HG02970 (cell line): ENCODE measurements at regions not wholly inside any gene's neighbourhood (a gene's known extent, or its start where the extent isn't known, plus 50 kb on each side); places are given as distances from the start of the nearest gene placed in this dataset.

ENCODE experiments used
- ATAC-seq: cut with Tn5 transposase; IDR thresholded peaks from one replicate; pipeline ENCODE4 v1.9.1; 2021; ENCODE audit warnings: mild to moderate bottlenecking, moderate library complexity, moderate number of reproducible peaks; ENCODE audit not compliant: unreplicated experiment, low FRiP score

DNA sequence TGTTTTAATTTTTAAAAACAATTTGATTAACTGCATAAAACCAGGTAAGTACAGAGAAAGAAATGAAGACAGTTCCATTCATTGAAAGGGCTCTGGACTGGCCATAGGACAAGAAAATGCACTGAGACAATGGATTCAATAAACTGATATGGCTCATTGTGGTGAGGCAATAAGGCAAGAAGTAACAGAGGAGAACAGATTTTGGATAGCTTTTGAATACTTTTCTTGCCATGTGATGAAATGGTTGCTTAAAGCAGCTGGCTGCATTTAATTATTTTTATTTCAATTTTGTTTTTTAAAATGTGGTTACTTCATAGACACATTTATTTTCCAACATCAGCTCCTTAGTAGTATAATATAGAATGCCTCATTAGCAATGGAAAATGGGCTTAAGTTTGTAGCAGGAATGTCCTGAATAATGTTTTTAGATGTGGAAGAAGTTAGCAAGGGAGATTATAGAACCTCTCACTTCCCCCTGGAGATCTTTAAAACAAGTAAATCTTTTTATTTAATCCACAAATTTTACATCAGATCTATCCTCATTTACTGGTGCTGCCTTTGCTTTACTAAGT, 646.9 kb upstream of the ZEB2 start:
- no peak for ATAC-seq

DNA sequence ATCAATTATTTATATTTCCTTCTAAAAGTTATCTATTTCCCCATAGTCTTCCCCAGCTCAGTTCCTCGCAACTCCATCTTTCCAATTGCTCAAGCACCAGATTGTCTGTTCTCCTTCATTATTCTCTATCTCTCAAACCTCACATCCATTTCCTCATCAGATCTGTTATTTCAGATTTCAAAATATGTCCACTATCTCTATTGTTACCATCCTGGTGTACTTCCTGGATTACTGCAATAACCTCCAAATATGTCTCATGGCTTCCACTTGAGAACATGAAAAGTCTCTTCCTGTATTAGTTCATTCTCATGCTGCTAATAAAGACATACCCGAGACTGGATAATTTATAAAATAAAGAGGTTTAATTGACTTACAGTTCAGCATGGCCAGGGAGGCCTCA, 641.7 kb upstream of the ZEB2 start:
- no peak for ATAC-seq

DNA sequence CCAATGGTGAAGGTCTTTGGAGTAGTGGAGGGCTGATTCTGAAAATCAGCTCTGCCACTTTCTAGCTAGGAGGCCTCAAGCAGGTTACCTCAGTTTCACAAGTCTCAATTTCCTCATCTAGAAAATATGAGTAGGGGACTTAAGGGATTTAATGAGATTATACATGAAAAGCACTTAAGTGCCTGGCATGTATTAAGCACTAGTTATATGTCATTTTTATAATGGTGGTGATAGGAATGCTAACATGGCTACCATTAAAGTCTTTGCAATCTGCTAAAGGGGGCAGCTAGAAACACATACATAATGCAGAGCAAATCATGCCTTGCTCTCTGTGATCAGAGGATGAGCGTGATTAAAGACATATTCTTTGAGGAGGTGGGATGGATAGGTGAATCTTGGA, 640.9 kb upstream of the ZEB2 start:
- no peak for ATAC-seq

DNA sequence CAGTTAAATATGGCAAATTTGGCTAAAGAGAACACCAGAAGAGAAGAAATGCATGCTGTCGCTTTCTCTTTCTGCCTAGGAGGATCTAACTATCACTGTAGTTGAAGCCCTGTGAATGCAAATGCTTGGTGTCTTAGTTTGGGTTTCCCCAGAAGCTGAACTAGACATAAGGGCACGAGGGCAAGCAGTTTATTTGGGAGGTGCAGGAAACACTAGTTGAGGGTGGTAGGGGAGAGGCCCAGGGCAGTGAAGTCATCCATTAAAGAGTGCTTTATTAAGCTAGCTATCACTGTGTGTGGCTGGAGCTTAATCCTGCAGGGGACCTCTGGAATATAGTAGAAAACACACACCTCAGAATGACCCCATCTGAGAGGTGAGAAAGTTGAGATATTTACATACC, 639.8 kb upstream of the ZEB2 start:
- no peak for ATAC-seq

DNA sequence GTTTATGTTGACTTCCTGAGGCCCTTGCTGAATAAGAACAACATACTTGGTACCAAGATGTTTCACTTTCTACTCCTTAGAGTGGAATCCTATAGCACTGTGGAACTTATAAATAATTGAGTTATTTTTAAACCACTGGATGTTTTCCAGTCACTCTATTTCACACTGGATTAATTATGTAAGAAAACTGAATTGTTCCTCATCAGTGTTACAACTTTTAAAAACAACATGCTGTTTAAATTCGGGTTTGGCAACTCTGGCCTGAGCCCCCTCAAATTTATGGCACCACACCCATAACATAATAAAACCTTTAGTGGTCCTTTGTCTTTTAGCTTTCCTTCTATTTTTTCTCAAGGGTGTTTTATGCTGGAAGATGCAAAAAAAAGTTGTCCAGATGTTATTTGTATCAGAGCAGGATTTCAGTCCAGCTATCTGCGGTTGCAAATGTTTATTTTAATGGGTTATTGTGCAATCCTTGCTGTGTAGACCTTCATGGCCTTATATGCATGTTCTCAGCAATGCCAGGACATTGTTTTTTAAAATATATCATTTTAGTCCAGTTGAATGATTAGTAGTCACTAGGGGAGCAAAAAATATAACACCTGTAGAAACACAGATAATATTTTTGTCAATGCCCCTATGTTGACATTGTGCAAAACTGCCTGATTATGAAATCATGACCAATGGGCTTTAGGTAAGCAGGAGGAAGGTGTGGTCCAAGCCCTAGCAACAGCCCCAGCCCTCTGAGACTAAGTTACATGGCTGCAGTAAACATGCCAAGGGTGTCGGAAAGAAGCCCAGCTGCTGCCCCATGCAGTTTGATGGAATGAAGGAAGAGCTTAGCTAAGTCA, 638.0 kb upstream of the ZEB2 start:
- ATAC-seq = no peak

DNA sequence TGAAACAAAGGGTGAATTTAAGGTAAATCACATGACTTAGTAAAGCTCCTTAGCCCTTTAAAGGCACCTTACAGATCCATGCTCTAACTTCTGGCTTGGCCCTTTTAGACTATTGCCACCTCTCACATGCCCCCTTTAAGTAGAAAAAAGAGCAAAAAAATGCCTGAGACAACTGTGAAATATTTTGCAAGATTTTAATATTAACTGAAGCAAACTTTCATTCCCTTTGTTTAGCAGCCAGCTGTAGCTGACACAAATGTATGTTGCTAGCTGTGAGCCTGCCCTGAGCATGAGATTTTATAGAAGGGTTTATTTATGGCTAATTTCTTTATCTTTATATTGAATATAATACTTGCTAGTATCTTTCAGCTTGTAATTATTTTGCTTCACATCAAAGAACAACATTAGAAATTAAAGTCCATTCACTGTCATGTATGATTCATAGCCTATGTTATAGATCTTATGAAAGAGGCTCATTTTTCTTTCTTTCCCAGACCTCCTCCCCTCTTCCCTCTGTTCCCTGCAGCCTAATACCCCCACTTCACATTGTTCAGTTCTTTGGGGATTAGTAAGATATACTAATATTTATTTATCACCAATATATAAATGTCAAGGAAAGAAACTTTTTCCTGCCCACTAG, 637.2 kb upstream of the ZEB2 start:
- ATAC-seq = no peak

DNA sequence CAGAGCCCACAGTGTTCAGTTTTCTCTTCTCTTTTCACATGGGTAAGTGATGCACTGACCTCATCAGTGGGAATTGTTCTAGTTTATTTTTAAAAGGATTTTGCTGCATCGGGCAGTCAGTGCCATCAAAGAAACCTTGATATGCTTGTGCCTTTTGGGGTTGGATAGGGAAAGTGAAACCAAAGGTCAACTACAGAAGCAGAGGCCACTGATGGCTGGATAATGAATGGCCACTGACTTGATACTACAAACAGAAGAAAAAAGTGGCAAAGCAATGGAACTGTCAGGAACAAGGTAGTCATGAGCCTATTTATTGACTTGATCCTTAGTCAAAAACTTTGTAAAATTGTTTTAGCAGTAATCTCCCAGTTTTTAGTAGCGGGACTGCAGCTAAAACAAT, 636.3 kb upstream of the ZEB2 start:
- no peak for ATAC-seq

DNA sequence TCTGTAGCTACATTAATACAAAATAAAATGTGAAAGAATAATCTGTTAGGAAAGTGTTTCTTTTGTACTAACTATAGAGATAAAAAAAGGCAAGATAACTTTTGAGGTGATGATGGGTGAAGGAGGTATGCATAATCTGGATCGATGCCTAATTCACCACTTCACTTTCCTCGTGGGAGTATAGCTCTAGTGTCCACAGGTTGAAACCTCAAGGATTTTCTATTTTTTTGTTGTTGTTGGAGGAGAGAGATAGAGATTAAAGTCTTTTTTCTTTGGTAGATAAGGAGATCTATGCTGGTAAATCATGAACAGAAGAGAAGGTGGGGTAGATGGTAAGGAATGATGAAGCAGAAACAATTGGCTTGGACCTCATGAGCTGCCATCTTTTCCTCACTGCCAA, 635.3 kb upstream of the ZEB2 start:
- ATAC-seq = no peak

DNA sequence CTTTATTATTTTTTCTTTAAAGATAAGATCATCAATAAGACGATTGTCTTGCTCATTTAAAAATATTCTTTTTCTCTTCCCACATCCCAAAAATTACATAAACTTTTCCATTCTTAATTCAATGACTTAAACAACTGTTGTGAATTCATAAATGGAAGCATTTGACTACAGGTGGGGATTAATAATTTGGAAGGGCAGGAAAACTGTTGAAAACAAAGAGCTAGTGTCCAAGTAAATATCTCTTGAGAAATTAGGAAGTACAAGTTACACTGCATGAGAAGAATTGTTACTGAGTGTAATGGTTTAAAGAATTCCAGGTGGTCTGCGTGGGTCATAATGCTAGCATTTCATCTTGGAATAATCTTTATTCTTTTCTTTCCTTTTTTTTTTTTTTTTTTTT, 634.8 kb upstream of the ZEB2 start:
- no peak for ATAC-seq

DNA sequence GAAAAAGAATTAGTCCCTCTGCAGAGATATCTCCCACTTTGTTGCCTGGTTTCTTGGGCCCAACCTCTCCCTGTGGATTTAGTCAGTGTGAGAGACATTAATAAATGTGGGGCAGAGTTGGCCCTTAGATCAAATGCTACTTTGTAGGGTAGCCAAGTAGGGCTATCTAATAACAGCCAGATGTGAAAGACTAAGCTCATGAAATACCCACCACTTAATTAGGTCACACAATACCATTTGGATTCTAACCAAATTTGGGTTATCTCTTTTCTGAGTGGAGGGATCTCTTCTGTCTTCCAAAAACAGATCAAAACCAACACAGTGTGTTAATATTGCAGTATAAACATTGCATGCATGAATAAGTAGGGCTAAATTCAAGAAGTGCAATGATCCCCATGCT, 626.8 kb upstream of the ZEB2 start:
- no peak for ATAC-seq

DNA sequence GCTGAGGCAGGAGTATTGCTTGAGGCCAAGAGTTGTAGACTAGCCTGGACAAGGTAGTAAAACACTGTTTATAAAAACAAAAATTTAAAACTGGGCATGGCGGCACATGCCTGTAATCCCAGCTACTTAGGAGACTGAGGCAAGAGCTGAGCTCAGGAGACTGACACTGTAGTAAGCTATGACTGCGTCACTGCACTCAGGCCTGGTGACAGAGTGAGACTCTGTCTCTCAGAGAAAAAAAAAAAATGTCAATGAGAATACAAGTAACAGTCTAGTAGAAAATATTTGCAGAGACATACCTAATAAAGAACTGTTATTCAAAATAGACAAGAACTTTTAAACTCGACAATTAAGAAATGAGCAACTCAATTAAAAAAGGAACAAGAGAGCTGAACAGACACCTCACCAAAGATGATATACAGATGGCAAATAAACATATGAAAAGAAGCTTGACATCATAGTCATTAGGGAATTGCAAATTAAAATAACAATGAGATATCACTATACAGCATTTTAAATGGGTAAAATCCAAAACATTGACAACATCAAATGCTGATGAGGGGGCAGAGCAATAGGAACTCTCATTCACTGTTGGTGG, 624.3 kb upstream of the ZEB2 start:
- no peak for ATAC-seq

DNA sequence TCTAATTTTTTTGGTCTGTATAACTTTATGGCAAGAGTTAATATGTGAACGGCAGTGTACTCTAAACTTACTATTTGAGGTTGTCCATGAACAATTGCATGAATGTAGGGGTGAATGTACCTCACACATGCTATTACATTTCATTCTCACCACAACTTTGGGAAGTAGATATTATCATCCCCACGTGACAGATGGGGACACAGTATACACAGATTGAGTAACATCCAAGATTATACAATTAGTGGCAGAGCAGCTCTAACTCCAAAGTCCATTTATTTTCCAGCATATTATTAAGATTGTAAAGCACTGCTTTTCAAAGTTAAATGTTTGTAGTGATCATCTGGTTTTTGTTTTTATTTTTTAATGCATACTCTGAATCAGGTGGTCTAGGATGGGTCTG, 622.1 kb upstream of the ZEB2 start:
- no peak for ATAC-seq

DNA sequence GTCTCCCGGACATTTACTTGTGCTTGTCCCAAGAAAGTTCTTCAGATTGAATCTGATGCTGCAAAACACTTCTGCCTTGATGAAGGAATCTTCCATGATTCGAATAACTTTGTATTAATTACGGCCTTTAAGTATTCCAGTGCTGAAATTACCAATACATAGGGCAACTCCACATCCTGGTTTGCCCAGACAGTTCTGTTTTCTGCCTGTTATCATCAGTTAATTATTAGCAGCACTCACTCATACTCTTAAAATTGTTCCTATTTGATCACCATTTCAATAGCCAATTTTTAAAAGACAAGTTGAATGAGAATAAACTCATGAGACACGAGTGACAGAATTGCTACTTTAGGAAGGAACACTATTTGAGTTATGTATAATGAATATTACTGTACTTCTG, 620.7 kb upstream of the ZEB2 start:
- ATAC-seq = no peak

DNA sequence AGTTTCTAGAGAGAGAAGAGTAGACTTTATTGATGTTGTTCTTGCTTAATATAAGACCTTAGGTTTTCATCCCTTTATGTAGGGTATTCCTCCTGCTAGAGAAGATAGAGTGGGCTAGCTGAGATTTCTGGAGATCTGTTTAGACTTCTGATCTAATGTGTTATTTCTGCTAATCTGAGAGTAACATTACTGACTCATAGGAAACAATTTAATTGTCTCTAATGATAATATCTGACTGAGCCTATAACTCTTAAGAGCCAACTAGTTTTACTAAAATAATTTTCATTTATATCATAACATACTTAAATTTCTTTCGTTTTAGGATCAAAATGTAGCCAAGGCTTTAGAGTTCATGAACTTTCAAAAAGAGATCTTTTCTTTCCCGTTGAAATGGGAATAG, 618.7 kb upstream of the ZEB2 start:
- ATAC-seq = no peak

DNA sequence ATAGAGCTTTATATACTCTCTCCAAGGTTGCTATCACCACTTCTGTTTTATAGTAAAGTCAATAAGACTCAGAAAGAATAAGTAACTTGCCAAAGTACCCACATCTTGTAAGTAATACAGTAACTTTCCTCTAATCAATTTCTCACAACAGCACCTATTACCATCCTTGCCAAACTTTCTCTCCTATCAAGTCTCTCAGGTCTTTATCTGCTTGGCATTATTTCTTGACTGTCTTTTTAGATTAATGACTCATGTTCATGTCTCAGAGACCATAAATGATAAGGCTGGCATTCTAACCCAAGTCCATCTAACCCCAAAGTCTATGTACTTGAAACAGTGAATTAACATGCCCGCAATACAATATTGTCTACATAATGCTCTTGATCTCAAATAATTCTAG, 618.0 kb upstream of the ZEB2 start:
- no peak for ATAC-seq

DNA sequence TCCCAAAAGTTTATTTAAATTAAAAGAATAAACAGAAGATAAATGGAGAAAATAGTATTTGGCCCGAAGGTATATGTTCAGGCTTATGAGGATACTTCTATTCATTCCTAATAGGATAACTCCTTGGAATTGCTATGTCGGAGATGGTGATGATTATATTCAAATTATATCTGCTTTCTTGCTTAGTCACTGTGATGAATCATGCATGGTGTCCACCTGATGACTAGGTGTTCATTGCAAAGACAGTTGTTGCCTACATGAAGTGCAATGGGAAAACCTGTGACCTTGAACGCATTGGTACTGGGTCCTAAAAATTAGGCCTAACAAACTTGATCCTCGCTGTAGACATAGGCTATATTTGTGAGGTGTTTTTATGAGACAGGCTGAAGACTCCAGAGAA, 617.3 kb upstream of the ZEB2 start:
- ATAC-seq = no peak

DNA sequence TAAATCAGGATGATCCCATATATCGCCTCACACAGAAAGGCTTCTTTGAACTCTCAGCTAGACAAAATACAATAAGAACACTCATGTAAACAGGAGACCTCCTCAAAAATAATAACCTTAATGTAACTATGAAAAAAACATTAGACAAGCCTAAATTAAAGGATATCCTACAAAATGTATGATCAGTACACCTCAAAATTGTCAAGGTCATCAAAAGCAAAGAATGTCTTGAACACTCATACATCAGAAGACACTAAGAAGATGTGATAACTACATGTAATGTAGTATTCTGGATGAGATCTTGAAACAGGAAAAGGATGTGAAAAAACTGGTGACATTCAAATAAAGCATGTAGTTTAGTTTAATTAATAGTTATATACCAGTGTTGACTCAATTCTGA, 616.8 kb upstream of the ZEB2 start:
- no peak for ATAC-seq

DNA sequence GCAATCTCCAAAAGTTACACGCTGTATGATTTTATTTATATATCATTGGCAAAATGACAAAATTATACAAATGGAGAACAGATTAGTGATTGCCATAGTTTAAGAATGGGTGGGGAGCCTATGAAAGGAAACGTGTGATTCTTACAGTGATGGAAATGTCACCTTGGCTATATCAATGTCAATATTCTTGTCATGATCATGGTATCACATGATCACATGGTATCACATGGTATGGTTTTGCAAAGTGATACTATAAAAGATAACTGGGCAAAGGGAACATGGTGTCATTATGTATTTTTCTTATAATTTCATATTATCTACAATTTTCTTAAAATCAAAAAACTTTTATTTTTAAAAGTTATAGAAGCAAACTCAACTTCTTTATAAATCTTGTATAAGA, 606.2 kb upstream of the ZEB2 start:
- ATAC-seq = no peak

DNA sequence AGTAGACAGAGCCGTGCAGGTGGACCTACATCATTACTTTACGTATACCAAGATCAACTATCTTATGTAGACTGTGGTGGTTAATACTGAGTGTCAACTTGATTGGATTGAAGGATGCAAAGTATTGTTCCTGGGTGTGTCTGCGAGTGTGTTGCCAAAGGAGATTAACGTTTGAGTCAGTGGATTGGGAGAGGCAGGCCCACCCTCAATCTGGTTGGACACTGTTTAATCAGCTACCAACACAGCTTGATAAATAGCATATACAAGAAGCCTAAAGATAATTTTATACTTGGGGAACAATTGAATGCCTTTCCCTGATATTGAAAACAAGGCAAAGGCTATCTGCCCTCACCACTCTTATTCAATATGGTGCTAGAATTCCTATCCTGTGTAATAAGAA, 604.2 kb upstream of the ZEB2 start:
- ATAC-seq = no peak

DNA sequence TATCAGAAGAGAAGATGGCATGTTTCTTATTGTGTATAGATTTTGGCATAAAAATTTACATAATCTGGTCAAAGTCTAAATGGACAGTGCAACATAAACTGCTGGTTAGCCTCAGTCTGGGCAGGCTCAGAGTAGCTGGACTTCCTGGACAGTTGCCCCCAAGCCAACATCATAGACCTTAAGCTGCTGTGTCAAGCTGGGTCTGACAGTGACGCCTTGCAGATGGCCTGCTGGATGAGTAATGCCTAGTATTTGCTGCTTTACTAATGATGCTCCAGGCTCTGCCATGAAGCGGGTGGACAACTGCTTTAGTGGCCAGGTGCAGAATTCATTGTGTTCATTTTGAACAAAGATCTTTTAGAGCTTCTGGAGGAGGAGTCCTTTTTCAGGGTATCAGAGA, 603.7 kb upstream of the ZEB2 start:
- ATAC-seq = no peak

DNA sequence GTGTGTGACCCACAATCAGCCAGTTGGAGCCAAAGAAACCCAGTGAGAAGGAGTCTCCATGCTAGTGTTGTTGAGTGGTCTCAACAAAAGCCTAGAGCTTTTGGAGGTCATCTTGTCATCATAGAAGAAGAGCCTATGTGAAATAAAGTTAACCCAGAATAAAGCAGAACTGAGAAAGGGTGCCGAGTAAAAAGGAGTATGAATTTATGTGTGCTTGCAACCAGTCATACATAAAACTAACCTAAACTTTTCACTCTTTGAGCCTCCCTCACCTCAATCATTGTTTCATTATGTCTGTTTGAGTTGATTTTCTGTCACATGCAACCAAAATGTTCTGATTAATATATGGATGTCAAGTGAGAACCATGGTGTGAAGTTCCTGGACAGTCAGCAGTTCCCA, 599.3 kb upstream of the ZEB2 start:
- ATAC-seq = no peak
